ENCODE measurements at regions not wholly inside any gene's neighbourhood (a gene's known extent, or its start where the extent isn't known, plus 50 kb on each side); places are given as distances from the start of the nearest gene placed in this dataset.

- TF ChIP-seq POLR2AphosphoS5 (IDR thresholded peaks at IDR 0.05) (no peak), CTCF (IDR thresholded peaks at IDR 0.05 in 8 of 11, conservative IDR thresholded peaks at IDR 0.05 in 3 of 11) (no peak)
Measured at GRCh38 chr17:10894220-10894619, 56.3 kb upstream of the PIRT start.

Measured in spleen (tissue), 7 donors.